ENCODE measurements at regions not wholly inside any gene's neighbourhood (a gene's known extent, or its start where the extent isn't known, plus 50 kb on each side); places are given as distances from the start of the nearest gene placed in this dataset.

DNA sequence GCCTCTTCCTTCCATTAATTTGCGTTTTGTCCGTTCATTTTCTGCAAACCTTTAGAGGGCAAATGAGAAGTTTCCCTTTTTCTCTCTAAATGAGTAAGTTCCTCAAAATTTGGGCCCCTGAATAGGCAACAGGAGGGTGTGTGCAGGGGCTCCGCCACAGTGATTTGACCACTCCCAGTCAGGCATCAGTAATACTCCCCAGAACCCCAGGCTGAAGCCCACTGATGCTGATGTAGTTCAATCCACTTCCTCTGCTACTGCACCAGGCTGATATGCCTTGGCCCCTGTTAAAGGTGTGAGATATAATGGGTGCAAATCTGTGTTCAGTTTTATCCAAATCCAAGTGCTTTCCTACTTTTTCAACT is 1150.0 kb downstream of the RPIA start:
- intact Hi-C loops (cut with micrococcal nuclease) = no loop called here
- H3K79me2 ChIP-seq (ENCODE audit: insufficient read depth, low read length) = no peaks in the 10 kb centered on the region
- DNase-seq = no peak
- H3K4me1 ChIP-seq (ENCODE audit: control insufficient read depth in 1 of 2, insufficient read depth in 2 of 2, low read length in 2 of 2) = no peaks in the 10 kb centered on the region
- no peak overlapping the region for H3K27ac ChIP-seq (ENCODE audit: low read depth in 1 of 2, low read length in 2 of 2)
- 63% methylated on average over 1 of the region's 3 CpGs for WGBS (ENCODE audit: insufficient coverage)
- H3K27me3 ChIP-seq (ENCODE audit: control insufficient read depth in 2 of 2, insufficient read depth in 2 of 2, low read length in 2 of 2) = no peaks in the 10 kb centered on the region
- H3K36me3 ChIP-seq (replicated peaks in 1 of 2; ENCODE audit: control insufficient read depth in 1 of 2, insufficient read depth in 2 of 2, low read length in 2 of 2) = no peaks in the 10 kb centered on the region
- Mint-ChIP-seq H3K4me1 (no peaks in the 10 kb centered on the region), H3K27me3 (ENCODE audit: low read depth in 3 of 3) (no peaks in the 10 kb centered on the region), H3K4me3 (no peak overlapping the region), H3K27ac (no peak overlapping the region), H3K9me3 (peaks cover 6 to 27% (median 21%) of the 10 kb centered on the region in 7 donors), H3K36me3 (no peaks in the 10 kb centered on the region)
- H3K4me3 ChIP-seq (replicated peaks in 1 of 3; ENCODE audit: low read depth in 2 of 3, low read length in 3 of 3) = no peak overlapping the region
- no peak overlapping the region for H3K4me2 ChIP-seq (replicated peaks; ENCODE audit: extremely low read depth, low read length, poor library complexity, severe bottlenecking)
- no peaks in the 10 kb centered on the region for H3K9me3 ChIP-seq (replicated peaks in 1 of 2; ENCODE audit: control insufficient read depth in 1 of 2, insufficient read depth in 1 of 2, low read length in 2 of 2)
- no peaks in the 10 kb centered on the region for H4K20me1 ChIP-seq (ENCODE audit: insufficient read depth, low read length)
- H3K9ac ChIP-seq (ENCODE audit: insufficient read depth, low read length, poor library complexity, severe bottlenecking) = no peak overlapping the region
- no peak overlapping the region for H2AFZ ChIP-seq (ENCODE audit: insufficient read depth, low read depth, low read length, poor library complexity, severe bottlenecking)
- TF ChIP-seq, protein P1, sequence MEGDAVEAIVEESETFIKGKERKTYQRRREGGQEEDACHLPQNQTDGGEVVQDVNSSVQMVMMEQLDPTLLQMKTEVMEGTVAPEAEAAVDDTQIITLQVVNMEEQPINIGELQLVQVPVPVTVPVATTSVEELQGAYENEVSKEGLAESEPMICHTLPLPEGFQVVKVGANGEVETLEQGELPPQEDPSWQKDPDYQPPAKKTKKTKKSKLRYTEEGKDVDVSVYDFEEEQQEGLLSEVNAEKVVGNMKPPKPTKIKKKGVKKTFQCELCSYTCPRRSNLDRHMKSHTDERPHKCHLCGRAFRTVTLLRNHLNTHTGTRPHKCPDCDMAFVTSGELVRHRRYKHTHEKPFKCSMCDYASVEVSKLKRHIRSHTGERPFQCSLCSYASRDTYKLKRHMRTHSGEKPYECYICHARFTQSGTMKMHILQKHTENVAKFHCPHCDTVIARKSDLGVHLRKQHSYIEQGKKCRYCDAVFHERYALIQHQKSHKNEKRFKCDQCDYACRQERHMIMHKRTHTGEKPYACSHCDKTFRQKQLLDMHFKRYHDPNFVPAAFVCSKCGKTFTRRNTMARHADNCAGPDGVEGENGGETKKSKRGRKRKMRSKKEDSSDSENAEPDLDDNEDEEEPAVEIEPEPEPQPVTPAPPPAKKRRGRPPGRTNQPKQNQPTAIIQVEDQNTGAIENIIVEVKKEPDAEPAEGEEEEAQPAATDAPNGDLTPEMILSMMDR (IDR thresholded peaks at IDR 0.05) = no peak

DNA sequence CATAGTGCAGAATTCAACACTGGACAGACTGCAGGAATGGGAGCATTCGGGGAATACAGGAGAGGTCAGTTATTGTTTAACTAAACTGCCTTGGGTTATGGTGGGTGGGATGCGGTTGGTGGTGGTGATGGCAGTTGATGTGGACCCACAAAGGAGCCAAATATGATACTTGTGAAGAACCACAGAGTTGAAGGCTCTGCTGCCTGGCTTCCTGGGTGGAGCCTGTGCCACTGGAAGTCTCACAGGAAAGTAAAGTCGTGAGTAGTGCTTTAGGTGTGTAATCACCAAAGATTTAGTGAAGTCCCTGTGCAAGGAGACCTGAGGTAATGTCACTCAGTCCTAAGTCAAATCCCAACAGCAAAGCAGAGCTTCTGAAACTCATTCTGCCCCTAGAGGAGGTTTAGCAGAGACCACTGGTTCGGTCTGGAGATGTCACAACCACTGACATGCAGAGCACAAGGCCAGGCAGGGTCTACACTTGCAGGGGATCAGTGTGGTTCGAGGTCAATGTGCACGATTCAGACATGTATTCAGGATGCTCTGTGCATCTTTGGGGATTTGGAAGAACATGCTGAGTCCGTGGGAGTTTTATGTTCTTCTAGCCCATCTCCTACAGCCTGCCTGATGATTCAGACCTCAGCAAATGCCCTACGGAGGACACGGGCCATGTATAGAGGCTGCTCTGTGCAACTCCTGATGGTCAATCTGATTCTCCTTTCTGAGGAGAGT is 1150.9 kb downstream of the RPIA start:
- H3K36me3 Mint-ChIP-seq = no peaks in the 10 kb centered on the region
- Histone ChIP-seq H3K4me2 (replicated peaks; ENCODE audit: extremely low read depth, low read length, poor library complexity, severe bottlenecking) (no peak overlapping the region), H3K9ac (ENCODE audit: insufficient read depth, low read length, poor library complexity, severe bottlenecking) (no peak overlapping the region), H3K79me2 (ENCODE audit: insufficient read depth, low read length) (no peaks in the 10 kb centered on the region), H3K27ac (ENCODE audit: low read depth in 1 of 2, low read length in 2 of 2) (no peak overlapping the region), H3K27me3 (ENCODE audit: control insufficient read depth in 2 of 2, insufficient read depth in 2 of 2, low read length in 2 of 2) (no peaks in the 10 kb centered on the region), H3K4me3 (replicated peaks in 1 of 3; ENCODE audit: low read depth in 2 of 3, low read length in 3 of 3) (no peak overlapping the region), H2AFZ (ENCODE audit: insufficient read depth, low read depth, low read length, poor library complexity, severe bottlenecking) (no peak overlapping the region), H3K36me3 (replicated peaks in 1 of 2; ENCODE audit: control insufficient read depth in 1 of 2, insufficient read depth in 2 of 2, low read length in 2 of 2) (no peaks in the 10 kb centered on the region), H3K9me3 (replicated peaks in 1 of 2; ENCODE audit: control insufficient read depth in 1 of 2, insufficient read depth in 1 of 2, low read length in 2 of 2) (no peaks in the 10 kb centered on the region), H3K4me1 (ENCODE audit: control insufficient read depth in 1 of 2, insufficient read depth in 2 of 2, low read length in 2 of 2) (no peaks in the 10 kb centered on the region), H4K20me1 (ENCODE audit: insufficient read depth, low read length) (no peaks in the 10 kb centered on the region)
- H3K4me1 Mint-ChIP-seq = no peaks in the 10 kb centered on the region
- H3K9me3 Mint-ChIP-seq = peaks cover 0 to 21% (median 18%) of the 10 kb centered on the region in 7 donors
- no peak overlapping the region for H3K27ac Mint-ChIP-seq
- intact Hi-C loops (cut with micrococcal nuclease) = no loop called here
- no peak overlapping the region for H3K4me3 Mint-ChIP-seq
- 75% methylated on average over 9 of the region's 9 CpGs for WGBS (ENCODE audit: insufficient coverage)
- no peak for DNase-seq
- TF ChIP-seq, protein P1 (IDR thresholded peaks at IDR 0.05) = no peak
- H3K27me3 Mint-ChIP-seq (ENCODE audit: low read depth in 3 of 3) = peaks cover 0 to 3% (median 3%) of the 10 kb centered on the region in 3 donors

Data from CD14-positive monocyte (primary cell).